Epithelial cell of esophagus (primary cell): ENCODE measurements at regions not wholly inside any gene's neighbourhood (a gene's known extent, or its start where the extent isn't known, plus 50 kb on each side); places are given as distances from the start of the nearest gene placed in this dataset.

Experiments used
- DNase-seq: peaks from one replicate; pipeline ENCODE4 v3.0.0; 2010; ENCODE audit warnings: low read depth
- H3K4me3 ChIP-seq: 2 replicates; pipeline ENCODE4 v1.5.1; 2011; ENCODE audit warnings: mild to moderate bottlenecking, low read length, control low read depth
- TF ChIP-seq, protein P1 (sequence below): IDR thresholded peaks from 2 replicates; pipeline ENCODE4 v1.5.1; 2011; ENCODE audit warnings: low read depth, mild to moderate bottlenecking, low read length, control low read depth, inconsistent platforms; ENCODE audit not compliant: insufficient read depth; ENCODE audit errors: missing control alignments

DNA sequence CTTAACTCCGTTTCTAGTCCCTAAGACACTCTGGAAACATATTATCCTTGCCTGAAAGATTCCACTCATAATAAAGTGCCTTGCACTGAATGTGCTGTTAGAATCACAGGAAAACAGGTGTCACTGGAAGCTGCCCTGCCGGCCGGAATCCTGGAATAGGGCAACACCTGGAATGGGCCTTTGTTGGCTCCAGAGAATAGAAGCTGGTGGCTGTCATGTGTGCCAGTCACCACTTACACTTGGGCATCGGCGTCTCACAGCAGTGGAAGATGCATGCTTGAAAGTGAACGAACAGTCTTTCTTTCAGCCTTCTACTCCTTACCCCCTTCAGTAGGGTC lies 90.8 kb upstream of the AFDN start:
- no peak for DNase-seq
- H3K4me3 ChIP-seq = no peak overlapping the region
- TF ChIP-seq, protein P1, sequence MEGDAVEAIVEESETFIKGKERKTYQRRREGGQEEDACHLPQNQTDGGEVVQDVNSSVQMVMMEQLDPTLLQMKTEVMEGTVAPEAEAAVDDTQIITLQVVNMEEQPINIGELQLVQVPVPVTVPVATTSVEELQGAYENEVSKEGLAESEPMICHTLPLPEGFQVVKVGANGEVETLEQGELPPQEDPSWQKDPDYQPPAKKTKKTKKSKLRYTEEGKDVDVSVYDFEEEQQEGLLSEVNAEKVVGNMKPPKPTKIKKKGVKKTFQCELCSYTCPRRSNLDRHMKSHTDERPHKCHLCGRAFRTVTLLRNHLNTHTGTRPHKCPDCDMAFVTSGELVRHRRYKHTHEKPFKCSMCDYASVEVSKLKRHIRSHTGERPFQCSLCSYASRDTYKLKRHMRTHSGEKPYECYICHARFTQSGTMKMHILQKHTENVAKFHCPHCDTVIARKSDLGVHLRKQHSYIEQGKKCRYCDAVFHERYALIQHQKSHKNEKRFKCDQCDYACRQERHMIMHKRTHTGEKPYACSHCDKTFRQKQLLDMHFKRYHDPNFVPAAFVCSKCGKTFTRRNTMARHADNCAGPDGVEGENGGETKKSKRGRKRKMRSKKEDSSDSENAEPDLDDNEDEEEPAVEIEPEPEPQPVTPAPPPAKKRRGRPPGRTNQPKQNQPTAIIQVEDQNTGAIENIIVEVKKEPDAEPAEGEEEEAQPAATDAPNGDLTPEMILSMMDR = no peak

DNA sequence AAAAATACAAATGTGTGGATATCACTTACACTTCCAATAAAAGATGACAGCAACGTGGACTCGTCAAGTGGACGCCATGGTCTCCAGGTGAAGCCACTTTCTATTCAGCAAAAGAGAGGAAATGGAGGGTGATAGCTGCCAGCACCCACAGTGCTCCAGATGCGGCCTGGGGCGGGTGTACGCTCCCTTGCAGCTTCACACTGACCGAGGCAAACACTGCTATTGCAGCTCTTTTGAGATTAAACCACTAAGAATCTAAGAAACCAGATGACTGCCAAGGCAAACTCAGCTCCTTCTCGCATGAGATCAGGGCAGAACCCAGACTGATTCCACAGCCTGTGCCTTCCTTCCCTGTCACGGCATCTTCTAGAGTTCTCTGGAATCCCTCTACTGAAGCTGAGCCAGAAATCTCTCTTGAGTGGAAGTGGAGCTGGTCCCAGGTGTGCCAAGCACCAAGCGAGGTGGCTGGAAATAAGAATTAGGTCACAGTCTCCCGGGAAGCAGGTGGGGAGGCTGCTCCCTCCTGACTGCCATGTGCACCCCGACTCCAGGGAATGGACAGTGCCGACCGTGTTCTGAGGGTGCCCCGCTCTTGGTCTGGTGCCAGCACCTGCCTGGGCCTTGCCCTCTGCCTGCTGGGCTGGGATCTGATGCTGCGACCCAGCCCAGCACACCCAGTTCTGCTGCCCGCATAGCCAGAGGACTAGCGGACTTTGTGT lies 90.1 kb upstream of the AFDN start:
- TF ChIP-seq, protein P1 = no peak
- DNase-seq = no peak
- H3K4me3 ChIP-seq = no peak overlapping the region

DNA sequence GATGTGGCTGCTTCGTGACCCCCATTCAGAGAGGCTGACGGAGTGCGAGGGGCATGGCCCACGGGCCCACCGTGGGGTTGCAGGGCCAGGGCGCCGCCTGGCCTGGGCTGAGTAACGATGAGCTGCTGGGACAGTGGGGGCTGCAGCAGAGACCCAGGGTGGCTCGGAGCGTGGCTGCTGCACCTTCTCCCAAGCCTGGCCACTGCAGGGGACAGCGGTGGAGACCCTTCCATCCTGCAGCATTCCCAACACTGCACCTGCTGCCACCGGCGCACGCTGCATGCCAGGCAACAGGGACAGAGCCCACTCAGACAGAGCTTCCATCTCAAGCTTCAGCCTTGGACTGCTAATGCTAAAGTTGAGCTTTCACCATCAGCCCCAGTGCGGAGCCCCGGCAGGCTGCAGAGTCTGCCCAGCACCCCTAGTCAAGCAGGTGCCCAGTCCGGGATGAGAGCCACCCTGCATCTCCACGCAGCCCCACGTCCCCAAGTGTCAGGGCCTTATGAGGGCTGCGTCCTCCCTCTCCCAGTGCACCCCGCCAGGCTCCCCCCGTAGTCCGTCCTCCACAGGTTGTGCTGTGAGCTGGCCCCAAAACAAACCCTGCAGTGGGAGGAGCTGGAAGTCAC lies 89.4 kb upstream of the AFDN start:
- TF ChIP-seq, protein P1 = no peak
- H3K4me3 ChIP-seq = no peak overlapping the region

DNA sequence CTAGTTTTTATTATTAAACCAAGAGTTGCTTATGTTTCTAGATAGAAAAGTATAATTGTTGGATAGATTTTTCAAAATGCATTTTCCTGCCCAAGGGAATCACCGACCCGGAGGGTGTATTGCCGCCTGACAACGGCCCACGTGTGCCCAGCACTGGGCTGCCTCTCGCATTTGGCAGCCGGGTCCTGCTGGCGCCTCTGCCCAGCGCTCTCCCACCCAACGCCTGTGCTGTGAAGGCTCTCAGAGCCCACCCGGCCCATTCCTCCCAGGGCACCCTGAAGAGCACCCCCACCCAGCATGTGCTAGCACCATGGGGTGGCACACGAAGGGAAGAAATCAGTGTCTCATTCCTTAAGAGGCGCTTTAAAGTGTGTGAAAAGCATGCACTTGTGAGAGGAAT lies 88.3 kb upstream of the AFDN start:
- DNase-seq = no peak
- TF ChIP-seq, protein P1 = no peak
- H3K4me3 ChIP-seq = no peak overlapping the region

More for the DNA sequence above, 89.4 kb upstream of the AFDN start:
- no peak for DNase-seq

DNA sequence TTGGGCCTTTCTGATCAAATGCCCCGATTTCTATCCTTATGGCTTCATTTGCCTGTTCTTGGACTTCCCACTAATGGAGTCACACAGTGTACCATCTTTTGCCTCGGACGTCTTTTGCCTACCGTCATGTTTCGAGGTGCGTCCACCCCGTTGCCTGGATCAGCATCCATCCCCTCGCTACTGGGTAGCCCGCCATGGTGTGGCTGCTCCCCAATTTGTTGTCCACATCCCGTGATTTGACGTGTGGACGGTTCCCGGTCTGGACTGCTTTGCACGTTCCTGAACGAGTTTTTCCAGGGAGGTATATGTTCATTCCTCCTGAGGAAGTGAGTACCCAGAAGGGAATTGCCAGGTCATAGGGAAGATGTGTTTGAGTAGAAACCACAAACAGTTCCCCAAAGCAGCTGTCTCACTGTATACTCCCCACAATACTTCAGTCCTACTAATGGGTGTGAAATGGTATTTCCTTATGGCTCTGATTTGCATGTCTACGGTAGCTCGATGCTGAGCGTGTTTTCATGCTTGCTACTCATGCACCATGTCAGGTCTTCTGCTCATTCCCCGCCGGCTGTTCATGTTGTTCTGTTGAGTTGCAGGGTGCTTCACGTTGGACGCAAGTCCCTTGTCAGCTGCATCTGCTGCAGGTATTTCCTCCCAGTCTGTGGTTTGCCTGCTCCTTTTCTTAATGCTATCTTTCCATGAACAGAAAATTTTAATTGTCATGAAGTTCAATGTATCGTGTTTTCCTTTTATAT lies 86.8 kb upstream of the AFDN start:
- no peak overlapping the region for H3K4me3 ChIP-seq
- DNase-seq = no peak
- TF ChIP-seq, protein P1 = no peak

DNA sequence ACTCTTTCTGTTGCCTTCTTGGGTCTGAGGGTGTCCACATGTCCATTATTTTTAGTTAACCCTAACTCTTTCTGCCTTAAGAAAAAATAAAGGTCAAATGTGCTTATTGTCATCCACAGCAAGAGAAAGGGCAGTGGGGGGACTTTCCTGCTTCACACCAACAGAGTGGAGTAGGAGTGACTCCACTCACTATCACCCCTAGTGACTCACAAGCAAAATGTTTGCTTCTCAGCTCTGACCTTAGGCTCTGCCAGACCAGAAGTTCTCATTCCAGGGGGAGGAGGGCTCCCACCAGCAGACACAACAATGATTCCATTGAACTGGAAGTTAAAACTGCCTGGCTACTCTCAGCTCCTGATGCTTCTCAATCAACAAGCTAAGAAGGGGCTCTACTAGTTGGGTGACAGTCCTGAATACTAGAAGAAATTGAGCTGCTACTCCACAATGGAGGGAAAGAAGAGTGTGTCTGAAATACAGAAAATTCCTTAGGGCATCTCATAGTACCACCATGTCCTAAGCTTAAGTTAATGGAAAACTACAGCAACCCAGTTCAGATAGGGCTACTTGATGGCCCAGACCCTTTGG lies 83.9 kb upstream of the AFDN start:
- DNase-seq = no peak
- TF ChIP-seq, protein P1 = no peak
- no peak overlapping the region for H3K4me3 ChIP-seq
